Endodermal cell (in vitro differentiated cells): ENCODE measurements at regions not wholly inside any gene's neighbourhood (a gene's known extent, or its start where the extent isn't known, plus 50 kb on each side); places are given as distances from the start of the nearest gene placed in this dataset.

Experiments used
- DNase-seq: peaks from one replicate; pipeline ENCODE4 v3.0.0-alpha.2; 2017
- H3K27ac ChIP-seq: 2 replicates; pipeline ENCODE4 v1.5.1; 2013; ENCODE audit warnings: mild to moderate bottlenecking, low read depth, low read length, moderate library complexity
- H3K27me3 ChIP-seq: 2 replicates; pipeline ENCODE4 v1.6.1; 2013; ENCODE audit warnings: mild to moderate bottlenecking, low read length, moderate library complexity; ENCODE audit not compliant: insufficient read depth, control insufficient read depth, poor library complexity, severe bottlenecking
- H3K36me3 ChIP-seq: 2 replicates; pipeline ENCODE4 v1.7.0; 2013; ENCODE audit warnings: mild to moderate bottlenecking, low read length, moderate library complexity; ENCODE audit not compliant: control insufficient read depth, insufficient read depth
- H3K4me1 ChIP-seq: one replicate; pipeline ENCODE4 v1.7.0; 2013; ENCODE audit warnings: low read length; ENCODE audit not compliant: control insufficient read depth, insufficient read depth
- H3K4me3 ChIP-seq: 2 replicates; pipeline ENCODE4 v1.5.1; 2013; ENCODE audit warnings: mild to moderate bottlenecking, low read length, moderate library complexity
- H3K9ac ChIP-seq: 2 replicates; pipeline ENCODE4 v1.6.1; 2013; ENCODE audit warnings: mild to moderate bottlenecking, low read length, moderate library complexity; ENCODE audit not compliant: poor library complexity, severe bottlenecking; ENCODE audit errors: extremely low read depth
- H3K9me3 ChIP-seq: 2 replicates; pipeline ENCODE4 v1.6.1; 2013; ENCODE audit warnings: mild to moderate bottlenecking, low read length, moderate library complexity; ENCODE audit not compliant: control insufficient read depth
- H3K27ac Mint-ChIP-seq: 2 replicates; pipeline ENCODE4 v1.8.0; 2020; ENCODE audit warnings: mixed read lengths
- H3K27me3 Mint-ChIP-seq: 2 replicates; pipeline ENCODE4 v1.8.0; 2021; ENCODE audit warnings: mild to moderate bottlenecking, mixed read lengths; ENCODE audit not compliant: insufficient read depth
- H3K36me3 Mint-ChIP-seq: 2 replicates; pipeline ENCODE4 v1.8.0; 2020; ENCODE audit warnings: low read depth, mixed read lengths
- H3K4me1 Mint-ChIP-seq: 2 replicates; pipeline ENCODE4 v1.8.0; 2020; ENCODE audit warnings: mixed read lengths
- H3K4me3 Mint-ChIP-seq: 2 replicates; pipeline ENCODE4 v1.8.0; 2020; ENCODE audit warnings: mild to moderate bottlenecking, moderate library complexity, mixed read lengths
- H3K9me3 Mint-ChIP-seq: 2 replicates; pipeline ENCODE4 v1.8.0; 2020; ENCODE audit warnings: mild to moderate bottlenecking, mixed read lengths
- WGBS, 2 experiments: methylation state at CpG; one replicate each; pipeline versions ENCODE4 v1.1.5 to v1.1.7; 2013; ENCODE audit warnings: missing lambda C conversion rate in 2 of 2, mixed read lengths in 1 of 2; ENCODE audit not compliant: insufficient coverage in 1 of 2, insufficient read length in 1 of 2; 5-methylcytosine and 5-hydroxymethylcytosine counted together
- TF ChIP-seq, protein P1 (sequence below): fragments of 200-600 bp; sonication (generic); conservative IDR thresholded peaks from 2 replicates; pipeline ENCODE4 v1.5.0; 2021; ENCODE audit warnings: antibody characterized with exemption, mild to moderate bottlenecking

DNA sequence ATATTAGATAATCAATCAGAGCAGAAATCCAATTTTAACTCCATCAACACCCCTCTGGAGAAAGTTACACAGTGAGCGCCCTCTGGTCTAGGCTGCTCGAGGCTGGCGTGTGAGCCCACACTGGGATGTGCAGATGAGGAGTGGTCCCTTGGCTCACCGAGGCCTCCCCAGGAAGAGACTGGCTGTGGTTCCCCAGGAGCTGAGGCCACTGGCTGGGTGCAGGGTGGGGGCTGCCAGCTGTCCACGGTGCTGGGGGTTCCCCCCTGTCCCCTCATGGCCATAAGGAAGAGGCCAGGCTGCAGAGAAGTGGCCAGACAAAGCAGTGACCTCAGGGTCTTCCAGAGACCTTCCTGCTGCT, 750.7 kb downstream of the BRD1 start:
- H3K9me3 ChIP-seq = no peaks in the 10 kb centered on the region
- no peak overlapping the region for H3K4me3 ChIP-seq
- no peaks in the 10 kb centered on the region for H3K36me3 Mint-ChIP-seq
- no peak overlapping the region for H3K4me3 Mint-ChIP-seq
- H3K27me3 ChIP-seq = no peaks in the 10 kb centered on the region
- no peaks in the 10 kb centered on the region for H3K36me3 ChIP-seq
- WGBS, 2 experiments = 50 to 86% methylated on average over 1 to 5 of the region's 5 CpGs
- no peak overlapping the region for H3K27ac Mint-ChIP-seq
- TF ChIP-seq, protein P1, sequence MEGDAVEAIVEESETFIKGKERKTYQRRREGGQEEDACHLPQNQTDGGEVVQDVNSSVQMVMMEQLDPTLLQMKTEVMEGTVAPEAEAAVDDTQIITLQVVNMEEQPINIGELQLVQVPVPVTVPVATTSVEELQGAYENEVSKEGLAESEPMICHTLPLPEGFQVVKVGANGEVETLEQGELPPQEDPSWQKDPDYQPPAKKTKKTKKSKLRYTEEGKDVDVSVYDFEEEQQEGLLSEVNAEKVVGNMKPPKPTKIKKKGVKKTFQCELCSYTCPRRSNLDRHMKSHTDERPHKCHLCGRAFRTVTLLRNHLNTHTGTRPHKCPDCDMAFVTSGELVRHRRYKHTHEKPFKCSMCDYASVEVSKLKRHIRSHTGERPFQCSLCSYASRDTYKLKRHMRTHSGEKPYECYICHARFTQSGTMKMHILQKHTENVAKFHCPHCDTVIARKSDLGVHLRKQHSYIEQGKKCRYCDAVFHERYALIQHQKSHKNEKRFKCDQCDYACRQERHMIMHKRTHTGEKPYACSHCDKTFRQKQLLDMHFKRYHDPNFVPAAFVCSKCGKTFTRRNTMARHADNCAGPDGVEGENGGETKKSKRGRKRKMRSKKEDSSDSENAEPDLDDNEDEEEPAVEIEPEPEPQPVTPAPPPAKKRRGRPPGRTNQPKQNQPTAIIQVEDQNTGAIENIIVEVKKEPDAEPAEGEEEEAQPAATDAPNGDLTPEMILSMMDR = no peak
- no peaks in the 10 kb centered on the region for H3K4me1 Mint-ChIP-seq
- no peaks in the 10 kb centered on the region for H3K27me3 Mint-ChIP-seq
- H3K9ac ChIP-seq = no peak overlapping the region
- no peak overlapping the region for H3K27ac ChIP-seq
- no peaks in the 10 kb centered on the region for H3K9me3 Mint-ChIP-seq
- H3K4me1 ChIP-seq = no peaks in the 10 kb centered on the region
- no peak for DNase-seq

DNA sequence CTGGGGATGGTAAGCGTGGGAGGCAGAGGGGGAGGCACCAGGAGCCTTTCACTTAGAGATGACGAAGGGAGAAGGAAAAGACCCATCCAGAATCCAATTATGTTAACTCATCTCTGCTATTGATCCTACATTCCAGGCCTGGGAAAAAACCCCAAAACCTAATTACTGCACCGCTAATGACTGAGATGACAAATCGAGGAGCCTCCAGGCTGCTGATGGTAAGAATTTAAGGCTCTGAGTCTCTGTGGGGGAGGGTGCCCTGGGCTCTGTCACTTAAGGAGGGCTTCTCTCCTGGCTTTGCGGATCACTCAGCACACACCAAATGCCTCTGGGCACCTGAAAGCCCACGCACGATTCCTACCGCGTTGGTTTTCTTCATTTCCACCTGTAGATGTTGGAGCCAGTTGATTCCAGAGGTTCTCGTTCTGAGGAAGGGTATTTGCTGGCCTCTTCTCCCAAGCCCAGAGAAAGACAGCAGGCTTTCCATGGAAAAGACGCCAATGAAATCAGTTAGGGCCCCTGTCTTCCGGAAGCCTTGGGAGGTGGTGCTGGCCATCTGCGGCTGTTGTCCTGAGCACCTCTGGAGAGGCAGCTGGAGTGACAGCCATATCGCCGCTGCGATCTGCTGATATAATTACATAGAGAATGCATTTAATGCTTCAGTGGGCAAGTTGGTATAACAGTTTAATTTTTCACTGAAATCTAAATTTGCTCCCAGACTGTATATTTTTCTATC, 751.2 kb downstream of the BRD1 start:
- Histone ChIP-seq H3K27me3 (no peaks in the 10 kb centered on the region), H3K9ac (no peak overlapping the region), H3K4me1 (no peaks in the 10 kb centered on the region), H3K36me3 (no peaks in the 10 kb centered on the region), H3K9me3 (no peaks in the 10 kb centered on the region), H3K27ac (no peak overlapping the region), H3K4me3 (no peak overlapping the region)
- H3K36me3 Mint-ChIP-seq = no peaks in the 10 kb centered on the region
- H3K9me3 Mint-ChIP-seq = no peaks in the 10 kb centered on the region
- no peaks in the 10 kb centered on the region for H3K4me1 Mint-ChIP-seq
- DNase-seq = peak; percentile 64
- no peaks in the 10 kb centered on the region for H3K27me3 Mint-ChIP-seq
- WGBS, 2 experiments = 87 to 90% methylated on average over 12 to 16 of the region's 16 CpGs
- H3K27ac Mint-ChIP-seq = no peak overlapping the region
- no peak overlapping the region for H3K4me3 Mint-ChIP-seq
- TF ChIP-seq, protein P1 = no peak

DNA sequence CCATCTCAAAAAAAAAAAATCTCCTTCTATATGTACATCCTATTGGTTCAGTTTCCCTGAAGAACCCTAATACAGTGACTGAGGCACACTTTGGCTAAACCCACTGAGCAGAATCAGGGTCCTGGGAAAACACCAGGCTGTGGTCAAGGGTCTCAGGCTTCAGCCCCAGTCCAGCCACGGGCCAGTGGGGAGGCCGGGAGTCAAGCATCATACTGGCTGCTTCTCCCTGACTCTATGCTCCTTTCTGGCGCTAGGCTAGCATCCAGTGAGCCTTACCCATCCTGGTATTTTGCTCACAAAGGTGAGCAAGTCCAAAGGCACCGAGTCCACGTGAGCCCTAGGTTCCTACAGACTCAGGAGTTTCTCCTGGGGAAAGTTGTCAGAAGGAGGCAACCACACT, 752.5 kb downstream of the BRD1 start:
- Mint-ChIP-seq H3K27ac (no peak overlapping the region), H3K9me3 (no peaks in the 10 kb centered on the region), H3K4me1 (peaks cover 1% of the 10 kb centered on the region), H3K4me3 (no peak overlapping the region), H3K27me3 (no peaks in the 10 kb centered on the region), H3K36me3 (no peaks in the 10 kb centered on the region)
- no peaks in the 10 kb centered on the region for H3K4me1 ChIP-seq
- no peaks in the 10 kb centered on the region for H3K27me3 ChIP-seq
- no peak overlapping the region for H3K4me3 ChIP-seq
- TF ChIP-seq, protein P1 = no peak
- H3K9me3 ChIP-seq = no peaks in the 10 kb centered on the region
- 97 to 98% methylated on average over 5 of the region's 5 CpGs for WGBS, 2 experiments
- H3K27ac ChIP-seq = no peak overlapping the region
- no peak overlapping the region for H3K9ac ChIP-seq
- no peak for DNase-seq
- H3K36me3 ChIP-seq = no peaks in the 10 kb centered on the region
